Fibroblast of mammary gland (primary cell): ENCODE measurements at regions not wholly inside any gene's neighbourhood (a gene's known extent, or its start where the extent isn't known, plus 50 kb on each side); places are given as distances from the start of the nearest gene placed in this dataset.

ENCODE experiments used
- DNase-seq: peaks from one replicate; pipeline ENCODE4 v3.0.0-alpha.2; 2010; ENCODE audit warnings: low read depth
- H3K4me3 ChIP-seq: 2 replicates; pipeline ENCODE4 v1.5.1; 2011; ENCODE audit warnings: low read depth, mild to moderate bottlenecking, low read length, moderate library complexity; ENCODE audit not compliant: control insufficient read depth
- TF ChIP-seq, protein P1 (sequence below): conservative IDR thresholded peaks from 2 replicates; pipeline ENCODE4 v1.5.1; 2011; ENCODE audit warnings: low read depth, low read length, inconsistent platforms; ENCODE audit not compliant: control insufficient read depth, insufficient read depth

DNA sequence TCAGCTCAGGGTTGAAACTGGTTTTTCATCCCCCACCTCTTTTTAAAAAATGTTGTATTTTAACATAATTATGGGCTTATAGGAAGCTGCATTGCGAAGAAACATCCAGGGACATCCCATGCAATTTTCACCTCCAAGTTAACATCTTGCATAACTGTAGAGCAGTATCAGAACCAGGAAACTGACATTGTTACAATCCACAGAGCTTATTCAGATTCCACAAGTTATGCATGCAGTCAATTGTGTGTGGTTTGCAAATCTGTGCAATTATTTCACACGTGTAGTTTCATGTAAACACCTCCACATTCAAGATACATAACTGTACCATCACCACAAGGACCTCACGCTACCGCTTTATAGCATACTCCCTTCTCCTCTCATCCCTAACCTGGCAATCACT lies 97.5 kb upstream of the GATB start:
- H3K4me3 ChIP-seq = no peak overlapping the region
- TF ChIP-seq, protein P1, sequence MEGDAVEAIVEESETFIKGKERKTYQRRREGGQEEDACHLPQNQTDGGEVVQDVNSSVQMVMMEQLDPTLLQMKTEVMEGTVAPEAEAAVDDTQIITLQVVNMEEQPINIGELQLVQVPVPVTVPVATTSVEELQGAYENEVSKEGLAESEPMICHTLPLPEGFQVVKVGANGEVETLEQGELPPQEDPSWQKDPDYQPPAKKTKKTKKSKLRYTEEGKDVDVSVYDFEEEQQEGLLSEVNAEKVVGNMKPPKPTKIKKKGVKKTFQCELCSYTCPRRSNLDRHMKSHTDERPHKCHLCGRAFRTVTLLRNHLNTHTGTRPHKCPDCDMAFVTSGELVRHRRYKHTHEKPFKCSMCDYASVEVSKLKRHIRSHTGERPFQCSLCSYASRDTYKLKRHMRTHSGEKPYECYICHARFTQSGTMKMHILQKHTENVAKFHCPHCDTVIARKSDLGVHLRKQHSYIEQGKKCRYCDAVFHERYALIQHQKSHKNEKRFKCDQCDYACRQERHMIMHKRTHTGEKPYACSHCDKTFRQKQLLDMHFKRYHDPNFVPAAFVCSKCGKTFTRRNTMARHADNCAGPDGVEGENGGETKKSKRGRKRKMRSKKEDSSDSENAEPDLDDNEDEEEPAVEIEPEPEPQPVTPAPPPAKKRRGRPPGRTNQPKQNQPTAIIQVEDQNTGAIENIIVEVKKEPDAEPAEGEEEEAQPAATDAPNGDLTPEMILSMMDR = no peak
- DNase-seq = no peak

DNA sequence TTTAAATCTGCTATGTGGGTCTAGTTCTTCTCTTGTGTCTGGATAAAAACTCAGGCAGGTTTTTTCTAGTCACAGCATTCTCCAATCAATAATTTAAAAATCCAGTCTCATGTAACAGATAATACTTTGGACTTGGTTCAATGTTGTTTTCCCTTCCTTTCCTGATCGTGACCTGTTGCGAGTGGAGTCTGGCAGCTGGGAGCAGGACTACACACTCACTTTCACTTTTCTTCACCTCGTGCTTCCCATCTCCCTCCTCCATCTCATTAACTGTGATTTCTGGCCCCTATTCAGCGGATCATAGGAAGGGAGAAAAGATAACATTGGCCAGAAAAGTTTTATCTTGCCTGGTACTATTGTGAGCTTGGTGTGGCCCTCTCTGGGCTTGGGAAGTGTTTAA lies 96.6 kb upstream of the GATB start:
- H3K4me3 ChIP-seq = no peak overlapping the region
- TF ChIP-seq, protein P1 = no peak
- DNase-seq = no peak

DNA sequence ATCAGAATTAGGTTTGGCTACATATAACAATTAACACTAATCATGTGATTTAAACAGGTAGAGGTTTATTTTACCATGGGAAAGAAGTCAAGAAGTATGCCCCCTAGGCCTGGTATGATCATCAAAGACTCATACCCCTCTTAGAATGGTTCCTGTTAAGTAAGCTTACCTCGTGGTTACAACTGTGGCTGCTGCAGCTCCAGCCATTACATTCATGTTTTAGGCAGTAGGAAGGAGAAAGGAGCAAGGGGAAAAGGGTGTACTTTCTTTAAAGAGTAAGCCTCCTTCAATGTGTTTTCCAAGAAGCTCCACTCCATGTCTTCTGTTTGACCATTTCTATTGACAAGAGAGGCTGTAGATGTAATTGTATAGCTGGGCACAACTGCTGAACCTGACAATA lies 94.9 kb upstream of the GATB start:
- no peak overlapping the region for H3K4me3 ChIP-seq

DNA sequence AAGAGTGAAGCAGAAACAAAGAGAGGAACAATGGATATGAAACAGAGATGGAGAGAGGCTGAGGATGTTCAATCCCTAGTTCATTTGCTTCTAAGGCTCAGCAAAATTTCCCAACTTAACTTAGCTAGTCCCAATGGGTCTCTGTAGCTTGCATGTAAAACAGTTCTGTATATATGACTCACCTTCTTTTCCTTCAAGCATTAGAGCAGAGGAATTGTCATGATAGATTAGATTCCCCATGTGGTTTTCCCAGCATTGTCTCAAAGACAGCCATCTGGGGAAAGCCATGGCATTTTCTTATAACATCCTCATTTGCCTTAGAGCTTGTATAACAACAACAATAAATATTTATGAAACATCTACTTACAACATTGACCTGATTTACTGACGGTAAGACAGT lies 93.9 kb upstream of the GATB start:
- TF ChIP-seq, protein P1 = no peak
- H3K4me3 ChIP-seq = no peak overlapping the region
- peak; percentile 64 for DNase-seq

More for the DNA sequence above, 94.9 kb upstream of the GATB start:
- TF ChIP-seq, protein P1 = no peak
- no peak for DNase-seq

DNA sequence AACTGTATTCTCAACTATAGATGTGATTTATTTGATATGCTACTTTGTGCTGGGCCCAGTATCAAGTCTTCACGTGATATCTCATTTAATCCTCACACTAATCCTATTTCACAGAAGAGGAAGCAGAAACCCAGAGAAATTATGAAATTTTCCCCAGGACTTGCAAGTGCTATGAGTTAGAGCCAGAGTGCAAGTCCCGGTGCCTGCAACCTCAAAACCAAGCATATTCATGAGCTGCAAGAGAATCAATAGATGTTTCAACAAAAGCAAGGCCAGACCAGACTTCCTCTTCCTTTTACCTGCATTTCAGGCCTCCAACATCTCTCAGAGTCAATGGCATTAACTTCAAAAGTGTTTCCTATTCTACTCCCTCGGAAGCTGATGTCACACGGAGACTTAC lies 92.2 kb upstream of the GATB start:
- no peak for DNase-seq
- H3K4me3 ChIP-seq = no peak overlapping the region
- TF ChIP-seq, protein P1 = no peak

DNA sequence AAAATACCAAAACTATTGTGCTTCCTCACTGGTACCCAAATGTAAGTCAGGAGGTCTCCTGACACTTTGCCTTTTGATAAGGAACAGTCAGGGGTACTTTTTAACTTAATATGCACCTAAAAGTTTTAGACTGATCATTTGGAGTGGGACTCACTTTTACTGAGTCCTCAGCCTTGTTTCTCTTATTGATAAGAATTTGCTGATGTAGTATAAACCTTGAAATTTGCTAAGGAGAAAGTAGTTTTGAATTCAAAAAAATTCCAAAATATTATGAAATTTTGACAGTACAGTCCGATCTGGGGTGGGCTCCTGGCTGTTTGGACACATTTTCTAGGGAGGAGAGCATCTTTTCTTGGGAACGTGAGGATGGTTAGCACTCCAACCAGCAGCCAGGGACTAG lies 91.4 kb upstream of the GATB start:
- DNase-seq = no peak
- TF ChIP-seq, protein P1 = no peak
- no peak overlapping the region for H3K4me3 ChIP-seq

DNA sequence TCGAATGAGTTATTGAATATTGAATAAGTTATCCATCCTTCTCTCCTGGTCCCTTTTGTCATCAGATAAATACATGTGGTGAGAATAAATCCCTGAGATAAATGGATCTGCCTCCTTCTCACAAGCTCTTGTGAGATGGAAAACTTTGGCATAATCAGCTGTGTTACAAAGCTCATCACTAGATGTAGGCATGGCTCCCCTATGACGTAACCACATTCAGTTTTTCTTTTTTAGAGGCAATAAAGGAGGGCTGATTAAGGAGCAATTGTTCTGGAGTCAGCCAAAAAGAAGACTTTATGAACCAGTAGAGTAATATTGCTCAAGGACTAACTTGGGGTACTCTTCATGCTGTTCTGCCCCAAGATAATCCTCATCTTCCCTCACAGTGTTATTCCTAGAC lies 90.5 kb upstream of the GATB start:
- DNase-seq = no peak
- H3K4me3 ChIP-seq = no peak overlapping the region
- TF ChIP-seq, protein P1 = no peak
